ENCODE measurements at regions not wholly inside any gene's neighbourhood (a gene's known extent, or its start where the extent isn't known, plus 50 kb on each side); places are given as distances from the start of the nearest gene placed in this dataset.
A peak's percentile ranks its signal among the peaks of the same experiment; 100 is the strongest.

DNA sequence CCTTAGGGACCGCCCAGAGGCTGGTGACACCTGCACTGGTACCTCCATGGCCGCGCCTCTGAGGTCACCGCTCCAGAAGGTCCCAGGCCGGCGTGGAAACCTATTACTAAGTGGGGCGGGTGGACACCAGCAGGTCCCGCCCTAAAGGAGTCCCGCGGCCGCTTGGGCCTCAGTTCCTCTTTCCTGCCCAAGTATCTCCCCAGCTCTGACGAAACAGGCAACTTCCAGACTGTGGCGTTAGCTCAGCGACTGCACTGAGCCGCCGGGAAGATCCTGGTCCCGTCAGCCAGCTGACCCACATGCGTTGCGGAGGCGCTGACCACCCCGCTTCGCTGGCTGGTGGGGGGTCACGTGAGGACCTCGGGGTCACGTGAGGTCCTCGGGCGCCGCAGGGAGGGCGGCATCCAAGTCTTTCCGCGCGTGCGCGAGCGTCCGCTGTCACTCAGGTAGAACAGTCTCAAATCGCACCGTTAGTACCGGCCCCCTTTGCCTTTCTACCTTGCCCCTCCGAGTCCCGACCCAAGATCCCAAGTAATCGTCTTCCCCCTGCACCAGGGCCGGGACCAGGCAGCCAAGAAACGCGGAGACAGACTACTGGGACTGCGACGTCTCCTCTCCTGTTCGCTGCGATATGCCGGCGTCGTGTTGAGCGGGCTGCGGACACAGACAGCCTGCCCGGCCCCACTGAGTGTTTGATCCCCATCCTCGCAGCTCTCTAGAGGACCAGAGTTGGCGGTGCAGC is 53.7 kb upstream of the KDM4C start:
- peak; percentile 83 for DNase-seq (ENCODE audit: low spot score)

DNA sequence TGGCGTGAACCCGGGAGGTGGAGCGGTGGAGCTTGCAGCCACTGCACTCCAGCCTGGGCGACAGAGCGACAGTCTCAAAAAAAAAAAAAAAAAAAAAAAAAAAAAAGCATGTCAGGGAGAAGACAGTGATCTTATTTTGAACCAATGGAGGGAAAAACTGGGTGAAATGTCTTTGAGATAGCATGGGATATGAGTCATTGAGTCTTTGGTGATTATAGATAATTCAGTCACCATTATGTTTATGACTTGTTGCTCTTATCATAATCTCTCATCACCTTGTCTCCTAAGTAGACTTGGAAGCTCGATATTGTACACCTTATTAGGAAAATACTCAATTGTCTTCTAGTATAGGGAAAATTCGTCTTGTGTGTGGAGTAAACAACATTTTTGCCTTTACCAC is 55.1 kb upstream of the KDM4C start:
- no peak for DNase-seq (ENCODE audit: low spot score)

DNA sequence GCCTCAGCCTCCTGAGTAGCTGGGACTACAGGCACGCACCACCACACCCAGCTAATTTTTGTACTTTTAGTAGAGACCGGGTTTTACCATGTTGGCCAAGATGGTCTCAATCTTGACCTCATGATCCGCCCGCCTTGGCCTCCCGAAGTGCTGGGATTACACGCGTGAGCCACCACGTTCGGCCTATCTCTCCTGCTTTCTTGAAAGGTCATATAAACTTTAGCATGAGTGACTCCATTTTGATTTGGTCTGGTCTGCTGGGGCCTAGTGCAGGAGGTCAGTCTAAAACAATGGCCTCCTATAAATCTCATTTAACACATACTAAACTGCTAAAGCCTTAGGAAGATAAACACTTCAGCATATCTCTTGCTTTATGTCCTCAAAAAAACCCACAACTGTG is 50.6 kb upstream of the GLDC start:
- DNase-seq (ENCODE audit: low spot score), result no peak

DNA sequence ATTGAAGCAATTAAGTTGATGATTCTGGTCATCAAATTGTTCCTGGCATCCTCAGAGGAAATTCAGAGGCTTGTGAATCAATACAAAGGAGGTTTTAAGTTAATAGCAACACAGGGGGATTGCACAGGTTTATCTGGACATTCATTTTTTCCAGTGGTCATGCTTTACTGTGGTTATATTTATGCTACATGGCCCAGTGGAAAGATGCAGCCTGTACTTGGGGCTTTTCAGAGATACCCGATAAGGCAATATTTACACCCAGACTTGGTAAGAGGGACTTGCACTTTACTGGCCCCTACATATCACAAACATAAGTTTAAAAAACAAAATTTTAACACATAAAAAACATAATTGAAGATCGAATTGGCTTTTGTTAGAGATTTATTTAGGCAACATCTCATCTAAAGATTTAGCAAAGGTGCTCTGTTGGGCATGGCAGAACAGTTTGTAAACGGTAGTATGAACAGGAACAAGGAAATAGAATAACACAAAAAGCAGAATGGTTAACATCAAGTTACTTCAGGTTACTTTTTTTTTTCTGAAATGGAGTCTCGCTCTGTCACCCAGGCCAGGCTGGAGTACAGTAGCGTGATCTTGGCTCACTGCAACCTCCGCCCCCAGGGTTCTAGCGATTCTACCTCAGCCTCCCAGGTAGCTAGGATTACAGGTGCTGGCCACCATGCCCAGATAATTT is 49.7 kb upstream of the GLDC start:
- no peak for DNase-seq (ENCODE audit: low spot score)

Measured in hepatic stellate cell (primary cell).